Natural killer cell (primary cell): ENCODE measurements at regions not wholly inside any gene's neighbourhood (a gene's known extent, or its start where the extent isn't known, plus 50 kb on each side); places are given as distances from the start of the nearest gene placed in this dataset.

Experiments used
- ATAC-seq, 3 donors: fragments of 150-1000 bp in 2 of 3; fragments of 200-7000 bp in 1 of 3; cut with Tn5 transposase; 1 replicate in 1 of 3; 2 replicates in 2 of 3; pipeline ENCODE4 v1.10.0; 2021; ENCODE audit warnings: mild to moderate bottlenecking in 2 of 3, moderate library complexity in 2 of 3
- DNase-seq, 2 donors: peaks; one replicate each; pipeline versions ENCODE4 v3.0.0 to v3.0.0-alpha.2; 2013 to 2021; ENCODE audit warnings: mixed read lengths in 1 of 2
- H3K27ac ChIP-seq: one replicate; pipeline ENCODE4 v1.5.1; 2013; ENCODE audit warnings: mild to moderate bottlenecking, low read length
- H3K27me3 ChIP-seq: one replicate; pipeline ENCODE4 v1.6.1; 2013; ENCODE audit warnings: low read length; ENCODE audit not compliant: control insufficient read depth, insufficient read depth
- H3K36me3 ChIP-seq: one replicate; pipeline ENCODE4 v1.6.1; 2013; ENCODE audit warnings: low read length; ENCODE audit not compliant: control insufficient read depth, insufficient read depth
- H3K4me1 ChIP-seq: one replicate; pipeline ENCODE4 v1.6.1; 2013; ENCODE audit warnings: low read length; ENCODE audit not compliant: control insufficient read depth, insufficient read depth
- H3K4me3 ChIP-seq: one replicate; pipeline ENCODE4 v1.5.1; 2013; ENCODE audit warnings: low read length
- H3K9me3 ChIP-seq: one replicate; pipeline ENCODE4 v1.6.1; 2013; ENCODE audit warnings: low read length; ENCODE audit not compliant: control insufficient read depth, insufficient read depth
- H3K27ac Mint-ChIP-seq, 2 donors: one replicate each; pipeline ENCODE4 v1.8.0; 2022; ENCODE audit warnings: mild to moderate bottlenecking in 2 of 2, mixed read lengths in 2 of 2, moderate library complexity in 1 of 2
- H3K27me3 Mint-ChIP-seq, 2 donors: one replicate each; pipeline ENCODE4 v1.8.0; 2022; ENCODE audit warnings: low read depth in 2 of 2, mixed read lengths in 2 of 2
- H3K36me3 Mint-ChIP-seq: one replicate; pipeline ENCODE4 v1.8.0; 2022; ENCODE audit warnings: mixed read lengths
- H3K4me1 Mint-ChIP-seq, 2 donors: one replicate each; pipeline ENCODE4 v1.8.0; 2022; ENCODE audit warnings: mixed read lengths in 2 of 2
- H3K4me3 Mint-ChIP-seq: one replicate; pipeline ENCODE4 v1.8.0; 2022; ENCODE audit warnings: mild to moderate bottlenecking, moderate library complexity, mixed read lengths
- H3K9me3 Mint-ChIP-seq, 2 donors: one replicate each; pipeline ENCODE4 v1.8.0; 2022; ENCODE audit warnings: mixed read lengths in 2 of 2
- WGBS: methylation state at CpG from one replicate; pipeline ENCODE4 v1.1.7; 2013; ENCODE audit warnings: missing lambda C conversion rate; ENCODE audit not compliant: insufficient coverage; 5-methylcytosine and 5-hydroxymethylcytosine counted together
- intact Hi-C: fragments of 100-400 bp; cut with micrococcal nuclease; formaldehyde crosslinking; loops from one replicate; pipeline ENCODE4 v1.14.2; 2022
- TF ChIP-seq, protein P1 (sequence below): fragments of 200-600 bp; IDR thresholded peaks from one replicate; pipeline ENCODE4 v1.8.0; 2022; ENCODE audit warnings: antibody characterized with exemption

DNA sequence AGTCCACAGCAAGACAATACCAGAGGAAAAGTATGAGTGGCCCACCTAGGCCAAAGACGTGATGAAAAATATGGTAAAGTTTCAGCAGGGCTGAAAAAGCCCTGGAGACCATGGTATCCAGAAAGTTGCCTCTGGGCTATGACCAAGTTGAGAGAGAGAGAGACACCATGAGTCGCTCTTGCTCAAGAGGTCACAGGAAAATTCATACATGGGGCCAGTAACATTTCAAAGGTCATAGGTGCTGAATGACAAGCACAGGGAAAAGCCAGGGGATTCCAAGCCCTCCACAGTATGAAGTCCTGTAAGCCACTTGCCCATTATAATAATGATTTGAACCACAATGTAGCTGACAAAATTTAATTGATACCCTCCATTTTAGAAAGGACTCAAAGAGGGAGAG, 657.7 kb upstream of the CITED2 start:
- H3K4me3 ChIP-seq, result no peak overlapping the region
- H3K4me1 ChIP-seq, result no peaks in the 10 kb centered on the region
- TF ChIP-seq, protein P1, sequence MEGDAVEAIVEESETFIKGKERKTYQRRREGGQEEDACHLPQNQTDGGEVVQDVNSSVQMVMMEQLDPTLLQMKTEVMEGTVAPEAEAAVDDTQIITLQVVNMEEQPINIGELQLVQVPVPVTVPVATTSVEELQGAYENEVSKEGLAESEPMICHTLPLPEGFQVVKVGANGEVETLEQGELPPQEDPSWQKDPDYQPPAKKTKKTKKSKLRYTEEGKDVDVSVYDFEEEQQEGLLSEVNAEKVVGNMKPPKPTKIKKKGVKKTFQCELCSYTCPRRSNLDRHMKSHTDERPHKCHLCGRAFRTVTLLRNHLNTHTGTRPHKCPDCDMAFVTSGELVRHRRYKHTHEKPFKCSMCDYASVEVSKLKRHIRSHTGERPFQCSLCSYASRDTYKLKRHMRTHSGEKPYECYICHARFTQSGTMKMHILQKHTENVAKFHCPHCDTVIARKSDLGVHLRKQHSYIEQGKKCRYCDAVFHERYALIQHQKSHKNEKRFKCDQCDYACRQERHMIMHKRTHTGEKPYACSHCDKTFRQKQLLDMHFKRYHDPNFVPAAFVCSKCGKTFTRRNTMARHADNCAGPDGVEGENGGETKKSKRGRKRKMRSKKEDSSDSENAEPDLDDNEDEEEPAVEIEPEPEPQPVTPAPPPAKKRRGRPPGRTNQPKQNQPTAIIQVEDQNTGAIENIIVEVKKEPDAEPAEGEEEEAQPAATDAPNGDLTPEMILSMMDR, result no peak
- H3K9me3 Mint-ChIP-seq, result peaks cover 3 to 6% of the 10 kb centered on the region in 2 donors
- no peak overlapping the region for H3K27ac ChIP-seq
- no peaks in the 10 kb centered on the region for H3K27me3 ChIP-seq
- ATAC-seq (no peak), DNase-seq (no peak)
- H3K4me3 Mint-ChIP-seq, result no peak overlapping the region
- H3K36me3 Mint-ChIP-seq, result peaks cover 13% of the 10 kb centered on the region
- intact Hi-C loops, result no loop called here
- 97% methylated on average over 2 of the region's 2 CpGs for WGBS
- peaks cover 0 to 5% of the 10 kb centered on the region in 2 donors for H3K4me1 Mint-ChIP-seq
- H3K9me3 ChIP-seq, result no peaks in the 10 kb centered on the region
- peaks cover 0 to 1% of the 10 kb centered on the region in 2 donors for H3K27me3 Mint-ChIP-seq
- no peak overlapping the region for H3K27ac Mint-ChIP-seq
- H3K36me3 ChIP-seq, result no peaks in the 10 kb centered on the region

DNA sequence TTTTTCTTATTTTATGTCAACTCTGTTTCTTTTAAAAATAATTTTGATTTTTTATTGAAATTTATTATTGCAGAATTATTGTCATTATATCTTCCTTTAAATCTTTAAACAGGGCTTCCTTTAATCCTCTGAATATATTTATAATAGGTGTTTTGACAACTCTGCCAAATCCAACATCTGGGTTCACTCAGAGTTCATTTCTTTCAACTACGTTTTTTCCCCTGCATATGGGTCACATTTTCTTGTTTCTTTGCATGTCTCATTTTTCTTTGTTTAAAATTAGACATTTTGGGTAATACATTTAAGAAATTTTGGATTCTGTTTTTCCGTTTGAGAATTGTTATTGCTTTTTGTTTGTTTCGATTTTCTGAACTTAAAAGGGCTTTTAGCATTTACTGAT, 655.1 kb upstream of the CITED2 start:
- intact Hi-C loops, result no loop called here
- TF ChIP-seq, protein P1, result no peak
- WGBS, result 93% methylated on average over 3 of the region's 3 CpGs
- Mint-ChIP-seq H3K36me3 (peaks cover 14% of the 10 kb centered on the region), H3K4me3 (no peak overlapping the region), H3K4me1 (peaks cover 0 to 7% of the 10 kb centered on the region in 2 donors), H3K27ac (no peak overlapping the region), H3K27me3 (peaks cover 0 to 2% of the 10 kb centered on the region in 2 donors), H3K9me3 (peaks cover 5 to 9% of the 10 kb centered on the region in 2 donors)
- ATAC-seq (no peak), DNase-seq (no peak)
- Histone ChIP-seq H3K4me3 (no peak overlapping the region), H3K27me3 (no peaks in the 10 kb centered on the region), H3K36me3 (no peaks in the 10 kb centered on the region), H3K4me1 (no peaks in the 10 kb centered on the region), H3K9me3 (no peaks in the 10 kb centered on the region), H3K27ac (no peak overlapping the region)

DNA sequence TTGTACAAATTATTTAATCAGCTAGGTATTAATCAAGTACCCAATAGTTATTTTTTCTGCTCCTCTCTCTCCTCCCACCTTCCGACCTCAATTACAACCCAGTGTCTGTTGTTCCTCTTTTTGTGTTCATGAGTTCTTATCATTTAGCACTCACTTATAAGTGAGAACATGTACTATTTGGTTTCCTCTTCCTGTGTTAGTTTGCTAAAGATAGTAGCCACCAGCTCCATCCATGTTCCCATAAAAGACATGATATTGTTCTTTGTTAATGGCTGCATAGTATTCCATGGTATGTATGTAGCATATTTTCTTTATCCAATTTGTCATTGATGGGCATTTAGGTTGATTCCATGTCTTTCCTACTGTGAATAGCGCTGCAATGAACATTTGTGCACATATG, 652.8 kb upstream of the CITED2 start:
- H3K36me3 ChIP-seq, result no peaks in the 10 kb centered on the region
- Mint-ChIP-seq H3K9me3 (peaks cover 5 to 13% of the 10 kb centered on the region in 2 donors), H3K27me3 (peaks cover 0 to 2% of the 10 kb centered on the region in 2 donors), H3K27ac (no peak overlapping the region), H3K36me3 (peaks cover 14% of the 10 kb centered on the region), H3K4me3 (no peak overlapping the region), H3K4me1 (peaks cover 0 to 7% of the 10 kb centered on the region in 2 donors)
- no peaks in the 10 kb centered on the region for H3K4me1 ChIP-seq
- no peak overlapping the region for H3K27ac ChIP-seq
- H3K27me3 ChIP-seq, result no peaks in the 10 kb centered on the region
- WGBS, result 64% methylated on average over 2 of the region's 2 CpGs
- TF ChIP-seq, protein P1, result no peak
- H3K4me3 ChIP-seq, result no peak overlapping the region
- no peak for ATAC-seq
- intact Hi-C loops, result no loop called here
- H3K9me3 ChIP-seq, result no peaks in the 10 kb centered on the region
- no peak for DNase-seq

DNA sequence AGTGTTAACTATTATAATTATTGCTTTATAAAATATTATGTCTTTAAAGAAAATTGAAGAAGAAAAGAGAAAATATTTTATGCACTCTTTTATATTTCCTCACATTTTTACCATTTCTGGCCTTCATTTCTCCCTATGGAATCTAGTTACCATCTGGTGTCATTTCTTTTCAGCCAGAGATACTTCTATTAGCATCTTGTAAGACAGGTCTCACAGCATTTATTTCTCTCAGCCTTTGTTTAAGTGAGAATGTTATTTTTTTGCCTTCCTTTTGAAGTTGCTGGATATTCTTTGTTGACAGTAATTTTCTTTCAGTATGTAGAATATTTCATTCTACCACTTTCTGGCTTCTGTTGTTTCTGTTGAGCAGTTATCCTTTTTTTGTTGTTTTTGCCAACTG, 652.1 kb upstream of the CITED2 start:
- H3K36me3 Mint-ChIP-seq, result peaks cover 14% of the 10 kb centered on the region
- Histone ChIP-seq H3K9me3 (no peaks in the 10 kb centered on the region), H3K4me1 (no peaks in the 10 kb centered on the region), H3K27ac (no peak overlapping the region), H3K36me3 (no peaks in the 10 kb centered on the region), H3K4me3 (no peak overlapping the region), H3K27me3 (no peaks in the 10 kb centered on the region)
- no peak for ATAC-seq
- no peak for DNase-seq
- H3K9me3 Mint-ChIP-seq, result peaks cover 5 to 13% of the 10 kb centered on the region in 2 donors
- peaks cover 0 to 2% of the 10 kb centered on the region in 2 donors for H3K27me3 Mint-ChIP-seq
- H3K4me1 Mint-ChIP-seq, result peaks cover 0 to 7% of the 10 kb centered on the region in 2 donors
- no peak overlapping the region for H3K4me3 Mint-ChIP-seq
- intact Hi-C loops, result no loop called here
- H3K27ac Mint-ChIP-seq, result no peak overlapping the region
- TF ChIP-seq, protein P1, result no peak
